ENCODE measurements at regions not wholly inside any gene's neighbourhood (a gene's known extent, or its start where the extent isn't known, plus 50 kb on each side); places are given as distances from the start of the nearest gene placed in this dataset.

GRCh38 chr3:68163062-68163461 lies 508.6 kb upstream of the SUCLG2 start:
- no peak for DNase-seq (ENCODE audit: low read depth)

GRCh38 chr3:68162644-68163043 lies 508.2 kb upstream of the SUCLG2 start:
- no peak for DNase-seq (ENCODE audit: low read depth)

- DNase-seq (ENCODE audit: low read depth), result no peak
These were observed 496.9 kb upstream of the SUCLG2 start for GRCh38 chr3:68151359-68151758.

- DNase-seq (ENCODE audit: low read depth), result no peak
These were observed 494.0 kb upstream of the SUCLG2 start for GRCh38 chr3:68148447-68148846.

GRCh38 chr3:68142441-68142840 lies 488.0 kb upstream of the SUCLG2 start:
- no peak for DNase-seq (ENCODE audit: low read depth)

GRCh38 chr3:68139897-68140296 lies 485.5 kb upstream of the SUCLG2 start:
- no peak for DNase-seq (ENCODE audit: low read depth)

- DNase-seq (ENCODE audit: low read depth), result no peak
These were observed 482.0 kb upstream of the SUCLG2 start for GRCh38 chr3:68136411-68136810.

- DNase-seq (ENCODE audit: low read depth), result no peak
These were observed 480.7 kb upstream of the SUCLG2 start for GRCh38 chr3:68135067-68135466.

GRCh38 chr3:68129065-68129464 lies 474.7 kb upstream of the SUCLG2 start:
- DNase-seq (ENCODE audit: low read depth), result no peak

- no peak for DNase-seq (ENCODE audit: low read depth)
These were observed 468.8 kb upstream of the SUCLG2 start for GRCh38 chr3:68123231-68123630.

- DNase-seq (ENCODE audit: low read depth), result no peak
These were observed 466.9 kb upstream of the SUCLG2 start for GRCh38 chr3:68121287-68121686.

GRCh38 chr3:68116580-68116979 lies 462.2 kb upstream of the SUCLG2 start:
- no peak for DNase-seq (ENCODE audit: low read depth)

GRCh38 chr3:68103811-68104210 lies 449.4 kb upstream of the SUCLG2 start:
- DNase-seq (ENCODE audit: low read depth), result no peak

GRCh38 chr3:68090571-68090970 lies 436.2 kb upstream of the SUCLG2 start:
- DNase-seq (ENCODE audit: low read depth), result no peak

- no peak for DNase-seq (ENCODE audit: low read depth)
These were observed 435.2 kb upstream of the SUCLG2 start for GRCh38 chr3:68089572-68090011.

- no peak for DNase-seq (ENCODE audit: low read depth)
These were observed 434.2 kb upstream of the SUCLG2 start for GRCh38 chr3:68088636-68089035.

- DNase-seq (ENCODE audit: low read depth), result peak; percentile 0
These were observed 433.8 kb upstream of the SUCLG2 start for GRCh38 chr3:68088216-68088615.

GRCh38 chr3:68072062-68072461 lies 417.6 kb upstream of the SUCLG2 start:
- no peak for DNase-seq (ENCODE audit: low read depth)

- no peak for DNase-seq (ENCODE audit: low read depth)
These were observed 415.8 kb upstream of the SUCLG2 start for GRCh38 chr3:68070186-68070585.

GRCh38 chr3:68067314-68067713 lies 412.9 kb upstream of the SUCLG2 start:
- DNase-seq (ENCODE audit: low read depth), result no peak

GRCh38 chr3:68062926-68063325 lies 408.5 kb upstream of the SUCLG2 start:
- no peak for DNase-seq (ENCODE audit: low read depth)

GRCh38 chr3:68060910-68061309 lies 406.5 kb upstream of the SUCLG2 start:
- no peak for DNase-seq (ENCODE audit: low read depth)

- no peak for DNase-seq (ENCODE audit: low read depth)
These were observed 405.8 kb upstream of the SUCLG2 start for GRCh38 chr3:68060191-68060590.

GRCh38 chr3:68059628-68060152 lies 405.3 kb upstream of the SUCLG2 start:
- DNase-seq (ENCODE audit: low read depth), result no peak
